ENCODE measurements at regions not wholly inside any gene's neighbourhood (a gene's known extent, or its start where the extent isn't known, plus 50 kb on each side); places are given as distances from the start of the nearest gene placed in this dataset.

- TF ChIP-seq, protein P1, sequence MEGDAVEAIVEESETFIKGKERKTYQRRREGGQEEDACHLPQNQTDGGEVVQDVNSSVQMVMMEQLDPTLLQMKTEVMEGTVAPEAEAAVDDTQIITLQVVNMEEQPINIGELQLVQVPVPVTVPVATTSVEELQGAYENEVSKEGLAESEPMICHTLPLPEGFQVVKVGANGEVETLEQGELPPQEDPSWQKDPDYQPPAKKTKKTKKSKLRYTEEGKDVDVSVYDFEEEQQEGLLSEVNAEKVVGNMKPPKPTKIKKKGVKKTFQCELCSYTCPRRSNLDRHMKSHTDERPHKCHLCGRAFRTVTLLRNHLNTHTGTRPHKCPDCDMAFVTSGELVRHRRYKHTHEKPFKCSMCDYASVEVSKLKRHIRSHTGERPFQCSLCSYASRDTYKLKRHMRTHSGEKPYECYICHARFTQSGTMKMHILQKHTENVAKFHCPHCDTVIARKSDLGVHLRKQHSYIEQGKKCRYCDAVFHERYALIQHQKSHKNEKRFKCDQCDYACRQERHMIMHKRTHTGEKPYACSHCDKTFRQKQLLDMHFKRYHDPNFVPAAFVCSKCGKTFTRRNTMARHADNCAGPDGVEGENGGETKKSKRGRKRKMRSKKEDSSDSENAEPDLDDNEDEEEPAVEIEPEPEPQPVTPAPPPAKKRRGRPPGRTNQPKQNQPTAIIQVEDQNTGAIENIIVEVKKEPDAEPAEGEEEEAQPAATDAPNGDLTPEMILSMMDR (conservative IDR thresholded peaks at IDR 0.05; ENCODE audit: low read depth in 2 of 2): no peak
- TF ChIP-seq REST (IDR thresholded peaks at IDR 0.05; ENCODE audit: unreplicated experiment) (no peak), EZH2phosphoT487 (IDR thresholded peaks at IDR 0.05; ENCODE audit: unreplicated experiment) (no peak), EZH2 (IDR thresholded peaks at IDR 0.05; ENCODE audit: low read depth, unreplicated experiment) (no peak), STAT1 (IDR thresholded peaks at IDR 0.05; ENCODE audit: unreplicated experiment) (no peak), POLR2AphosphoS5 (IDR thresholded peaks at IDR 0.05; ENCODE audit: low read depth) (no peak), CREB1 (CRISPR knock-in tag; IDR thresholded peaks at IDR 0.05; ENCODE audit: low read depth) (no peak), ZNF114 (CRISPR knock-in tag; IDR thresholded peaks at IDR 0.05) (no peak), NANOG (IDR thresholded peaks at IDR 0.05; ENCODE audit: borderline replicate concordance) (no peak), ZNF462 (CRISPR knock-in tag; IDR thresholded peaks at IDR 0.05) (no peak)
These were observed 164.1 kb upstream of the EEA1 start for GRCh38 chr12:93093243-93093642.
